Neural crest cell (in vitro differentiated cells): ENCODE measurements at regions not wholly inside any gene's neighbourhood (a gene's known extent, or its start where the extent isn't known, plus 50 kb on each side); places are given as distances from the start of the nearest gene placed in this dataset.
A peak's percentile ranks its signal among the peaks of the same experiment; 100 is the strongest.

Source experiments
- DNase-seq: peaks from one replicate; pipeline ENCODE4 v3.0.0; 2021; ENCODE audit warnings: low read depth, mixed read lengths, low spot score
- H3K27ac Mint-ChIP-seq: one replicate; pipeline ENCODE4 v1.8.0; 2021; ENCODE audit warnings: mild to moderate bottlenecking, mixed read lengths; ENCODE audit not compliant: unreplicated experiment
- H3K27me3 Mint-ChIP-seq: 2 replicates; pipeline ENCODE4 v1.8.0; 2021; ENCODE audit warnings: low read depth, mild to moderate bottlenecking, mixed read lengths
- H3K36me3 Mint-ChIP-seq: 2 replicates; pipeline ENCODE4 v1.8.0; 2021; ENCODE audit warnings: low read depth, mild to moderate bottlenecking, mixed read lengths
- H3K4me1 Mint-ChIP-seq: 2 replicates; pipeline ENCODE4 v1.8.0; 2021; ENCODE audit warnings: mixed read lengths
- H3K4me3 Mint-ChIP-seq: one replicate; pipeline ENCODE4 v1.8.0; 2021; ENCODE audit warnings: mild to moderate bottlenecking, mixed read lengths
- H3K9me3 Mint-ChIP-seq: 2 replicates; pipeline ENCODE4 v1.8.0; 2021; ENCODE audit warnings: mixed read lengths
- CTCF ChIP-seq: fragments of 200-600 bp; sonication (generic); conservative IDR thresholded peaks from 2 replicates; pipeline ENCODE4 v1.5.0; 2021; ENCODE audit warnings: antibody characterized with exemption, mild to moderate bottlenecking

GRCh38 chr9:27934471-27934870 lies 361.2 kb upstream of the C9orf72 start:
- Mint-ChIP-seq H3K4me1 (peaks cover 3% of the 10 kb centered on the region), H3K36me3 (no peaks in the 10 kb centered on the region), H3K9me3 (no peaks in the 10 kb centered on the region), H3K27ac (no peak overlapping the region), H3K4me3 (no peak overlapping the region), H3K27me3 (no peaks in the 10 kb centered on the region)
- no peak for DNase-seq
- TF ChIP-seq CTCF = no peak

- TF ChIP-seq CTCF = no peak
- Mint-ChIP-seq H3K36me3 (no peaks in the 10 kb centered on the region), H3K9me3 (no peaks in the 10 kb centered on the region), H3K27ac (no peak overlapping the region), H3K4me1 (peaks cover 5% of the 10 kb centered on the region), H3K27me3 (no peaks in the 10 kb centered on the region), H3K4me3 (no peak overlapping the region)
- no peak for DNase-seq
These were observed 365.9 kb upstream of the C9orf72 start for GRCh38 chr9:27939186-27939585.

GRCh38 chr9:27940535-27940934 lies 367.3 kb upstream of the C9orf72 start:
- Mint-ChIP-seq H3K27ac (peak overlapping the region; percentile 22), H3K4me3 (no peak overlapping the region), H3K4me1 (peaks cover 5% of the 10 kb centered on the region), H3K27me3 (no peaks in the 10 kb centered on the region), H3K9me3 (no peaks in the 10 kb centered on the region), H3K36me3 (no peaks in the 10 kb centered on the region)
- no peak for TF ChIP-seq CTCF
- no peak for DNase-seq

GRCh38 chr9:27943501-27943900 lies 370.2 kb upstream of the C9orf72 start:
- no peak for DNase-seq

GRCh38 chr9:27945386-27945785 lies 372.1 kb upstream of the C9orf72 start:
- Mint-ChIP-seq H3K36me3 (no peaks in the 10 kb centered on the region), H3K4me1 (peaks cover 5% of the 10 kb centered on the region), H3K9me3 (peaks cover 2% of the 10 kb centered on the region), H3K27me3 (no peaks in the 10 kb centered on the region), H3K4me3 (no peak overlapping the region), H3K27ac (no peak overlapping the region)
- no peak for TF ChIP-seq CTCF
- DNase-seq = no peak

More at GRCh38 chr9:27943501-27943900, 370.2 kb upstream of the C9orf72 start:
- H3K9me3 Mint-ChIP-seq = peaks cover 2% of the 10 kb centered on the region
- H3K4me1 Mint-ChIP-seq = peaks cover 5% of the 10 kb centered on the region
- TF ChIP-seq CTCF = no peak
- no peak overlapping the region for H3K4me3 Mint-ChIP-seq
- H3K36me3 Mint-ChIP-seq = no peaks in the 10 kb centered on the region
- H3K27me3 Mint-ChIP-seq = no peaks in the 10 kb centered on the region
- no peak overlapping the region for H3K27ac Mint-ChIP-seq

- peaks cover 2% of the 10 kb centered on the region for H3K9me3 Mint-ChIP-seq
- no peak for TF ChIP-seq CTCF
These were observed 377.1 kb upstream of the C9orf72 start for GRCh38 chr9:27950382-27950781.

More at GRCh38 chr9:27950382-27950781, 377.1 kb upstream of the C9orf72 start:
- Mint-ChIP-seq H3K4me1 (no peaks in the 10 kb centered on the region), H3K27ac (no peak overlapping the region), H3K27me3 (no peaks in the 10 kb centered on the region), H3K36me3 (no peaks in the 10 kb centered on the region), H3K4me3 (no peak overlapping the region)
- DNase-seq = no peak
